Stimulated activated CD4-positive, alpha-beta T cell treated with anti-CD3 and anti-CD28 coated beads, TNF-alpha, amount 100 ng/mL, for 48 hours (primary cell): ENCODE measurements at regions not wholly inside any gene's neighbourhood (a gene's known extent, or its start where the extent isn't known, plus 50 kb on each side); places are given as distances from the start of the nearest gene placed in this dataset.

ENCODE experiments used
- DNase-seq, 3 donors: peaks; one replicate each; pipeline ENCODE4 v3.0.0-alpha.2; 2020; ENCODE audit warnings: low read depth in 3 of 3

DNA sequence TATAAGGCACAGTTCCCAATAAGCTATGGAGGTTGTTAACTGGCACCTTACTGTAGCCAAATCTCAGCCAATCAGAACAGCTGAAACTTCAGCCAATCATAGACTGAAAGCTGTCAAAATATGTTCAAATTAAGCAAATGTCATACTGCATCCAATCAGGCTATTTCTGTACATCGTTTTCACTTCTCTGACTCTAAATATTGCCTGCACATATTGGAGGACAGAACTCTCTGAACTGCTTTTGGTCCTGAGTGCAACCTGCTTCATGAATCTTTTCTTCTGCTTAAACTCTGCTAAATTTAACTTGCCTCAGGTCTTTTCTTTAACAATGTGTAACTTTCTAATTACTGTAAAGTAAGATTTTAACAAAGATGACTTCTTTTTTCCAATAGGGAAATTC, 1198.9 kb upstream of the PCDH7 start:
- DNase-seq: no peak

DNA sequence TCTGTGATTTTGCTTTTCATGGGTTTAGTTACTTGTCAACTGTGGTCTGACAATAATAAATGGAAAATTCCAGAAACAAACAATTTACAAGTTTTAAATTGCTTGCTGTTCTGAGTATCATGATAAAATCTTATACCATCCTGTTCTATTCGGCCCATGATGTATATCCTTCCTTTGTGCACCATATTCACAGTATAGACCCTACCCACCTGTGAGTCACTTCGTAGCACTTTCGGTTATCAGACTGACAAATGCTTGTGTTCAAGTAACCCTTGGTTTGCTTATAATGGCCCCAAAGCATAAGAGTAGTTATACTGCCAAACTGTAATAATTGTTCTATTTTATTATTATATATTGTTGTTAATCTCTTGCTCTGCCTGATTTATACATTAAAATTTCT, 1183.4 kb upstream of the PCDH7 start:
- DNase-seq: no peak

- no peak for DNase-seq
These were observed 1181.1 kb upstream of the PCDH7 start for GRCh38 chr4:29538889-29539646.

- no peak for DNase-seq
These were observed 1179.6 kb upstream of the PCDH7 start for GRCh38 chr4:29540439-29541102.

- no peak for DNase-seq
These were observed 1178.4 kb upstream of the PCDH7 start for GRCh38 chr4:29541757-29542156.

GRCh38 chr4:29549342-29549741, 1170.8 kb upstream of the PCDH7 start:
- DNase-seq: no peak

DNA sequence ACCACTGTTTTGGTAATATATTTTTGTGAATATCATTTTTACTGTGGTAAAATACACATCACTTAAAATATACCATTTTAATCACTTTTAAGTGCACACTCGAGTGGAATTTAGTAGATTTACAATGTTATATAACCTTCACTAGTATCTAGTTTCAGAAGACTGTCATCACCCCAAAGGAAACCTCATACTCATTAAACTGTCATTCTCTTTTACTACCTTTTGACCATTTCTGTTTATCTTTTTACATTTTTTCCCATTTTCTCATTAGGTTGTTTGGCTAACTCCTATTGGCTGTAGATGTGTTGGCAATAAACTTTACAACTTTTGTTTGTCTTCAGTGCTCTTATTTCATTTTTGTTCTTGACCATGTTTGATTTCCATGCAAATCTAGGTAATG, 1168.3 kb upstream of the PCDH7 start:
- DNase-seq: no peak

DNA sequence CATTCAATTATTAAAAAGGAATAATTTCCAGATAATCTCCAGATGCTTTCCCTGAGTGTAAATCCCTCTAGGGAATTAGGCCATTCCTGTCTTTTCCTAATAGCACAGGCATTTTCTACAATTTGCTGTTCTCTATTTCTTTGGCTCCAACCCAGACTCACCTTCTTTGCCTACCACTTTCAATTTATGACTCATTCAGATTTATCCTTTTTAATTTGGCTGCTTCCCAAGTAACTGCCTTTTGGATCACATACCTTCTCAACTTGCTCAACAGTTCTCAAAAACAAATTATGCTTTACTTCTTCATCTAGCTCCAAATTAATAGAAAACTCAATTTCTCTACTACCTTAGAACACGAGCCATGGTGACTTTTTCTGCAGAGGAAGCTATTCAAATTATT, 1166.3 kb upstream of the PCDH7 start:
- DNase-seq: no peak

- no peak for DNase-seq
These were observed 1161.4 kb upstream of the PCDH7 start for GRCh38 chr4:29558789-29559188.

DNA sequence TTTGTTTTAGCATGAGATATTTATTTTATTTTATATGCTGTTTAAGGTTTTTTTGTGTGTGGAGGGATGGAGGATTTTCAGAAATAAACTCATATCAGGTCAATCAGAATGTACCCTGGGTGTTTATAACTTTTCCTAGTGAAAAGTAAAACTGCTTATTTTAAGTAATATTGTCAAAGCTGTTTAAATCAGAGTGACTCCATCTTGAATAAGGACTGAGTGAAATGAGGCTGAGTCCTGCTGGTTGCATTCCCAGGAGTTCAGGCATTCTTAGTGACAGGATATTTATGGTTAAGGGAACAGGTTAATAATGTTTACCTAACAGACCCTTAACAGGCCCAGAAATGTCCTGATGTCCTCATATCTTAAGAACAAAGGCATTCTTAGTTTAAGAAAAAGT, 1160.9 kb upstream of the PCDH7 start:
- DNase-seq: no peak

DNA sequence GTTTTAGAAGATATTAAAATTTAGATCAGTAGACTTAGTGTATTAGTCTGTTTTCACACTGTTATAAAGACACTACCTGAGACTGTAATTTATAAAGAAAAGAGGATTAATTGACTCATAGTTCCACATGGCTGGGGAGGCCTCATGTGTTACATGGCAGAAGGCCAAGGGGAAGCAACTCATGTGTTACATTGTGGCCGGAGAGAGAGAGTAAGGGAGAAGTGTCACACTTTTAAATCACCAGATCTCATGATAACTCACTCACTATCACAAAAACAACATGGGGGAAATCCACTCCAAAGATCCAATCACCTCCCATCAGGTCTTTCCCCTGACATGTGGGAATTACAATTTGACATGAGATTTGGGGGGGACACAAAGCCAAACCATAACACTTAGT, 1159.7 kb upstream of the PCDH7 start:
- no peak for DNase-seq

- DNase-seq: no peak
These were observed 1154.9 kb upstream of the PCDH7 start for GRCh38 chr4:29565256-29565655.

GRCh38 chr4:29566371-29566770, 1153.8 kb upstream of the PCDH7 start:
- no peak for DNase-seq

- DNase-seq: no peak
These were observed 1148.8 kb upstream of the PCDH7 start for GRCh38 chr4:29571322-29571721.

- DNase-seq: no peak
These were observed 1141.8 kb upstream of the PCDH7 start for GRCh38 chr4:29578329-29578728.

DNA sequence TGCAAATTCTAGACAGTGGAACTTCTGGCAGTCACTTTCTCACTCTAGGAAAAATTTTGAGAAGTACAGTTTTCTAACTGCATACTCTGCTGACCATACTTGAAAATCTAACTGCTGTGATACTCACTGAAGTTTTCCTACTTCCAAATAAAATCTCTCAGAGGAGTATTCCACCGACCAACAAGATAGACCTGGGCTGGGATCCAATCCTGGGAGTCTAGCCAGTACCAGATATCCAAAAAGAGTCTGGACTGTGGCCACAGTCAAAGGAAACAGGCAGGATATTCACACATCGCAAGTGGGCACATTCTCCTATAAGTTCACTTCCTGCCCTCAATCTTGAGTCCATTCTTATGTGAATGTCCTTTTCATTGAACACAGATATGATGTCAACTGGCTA, 1138.7 kb upstream of the PCDH7 start:
- no peak for DNase-seq

GRCh38 chr4:29588617-29589016, 1131.6 kb upstream of the PCDH7 start:
- DNase-seq: no peak

- DNase-seq: no peak
These were observed 1123.9 kb upstream of the PCDH7 start for GRCh38 chr4:29596228-29596627.

DNA sequence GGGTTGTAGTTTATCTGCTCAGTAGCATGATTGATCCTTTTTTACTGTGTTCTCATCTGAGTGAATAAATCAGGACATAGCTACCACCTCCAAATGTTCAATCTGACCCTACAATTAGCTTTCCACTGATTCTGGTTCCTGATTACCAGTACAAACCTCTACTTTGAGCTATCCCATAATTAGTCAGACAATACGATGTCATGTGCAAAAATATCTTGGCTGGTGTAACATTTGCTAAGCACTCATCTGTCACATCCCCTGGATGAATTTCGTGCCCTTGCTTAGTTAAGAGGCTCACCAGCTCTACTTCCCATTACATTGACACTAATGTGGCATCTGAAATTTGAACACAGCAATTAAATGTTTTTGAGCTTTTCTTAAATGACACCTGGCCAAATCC, 1101.0 kb upstream of the PCDH7 start:
- DNase-seq: no peak

- no peak for DNase-seq
These were observed 1088.0 kb upstream of the PCDH7 start for GRCh38 chr4:29632199-29632598.

- no peak for DNase-seq
These were observed 1083.2 kb upstream of the PCDH7 start for GRCh38 chr4:29636961-29637360.

DNA sequence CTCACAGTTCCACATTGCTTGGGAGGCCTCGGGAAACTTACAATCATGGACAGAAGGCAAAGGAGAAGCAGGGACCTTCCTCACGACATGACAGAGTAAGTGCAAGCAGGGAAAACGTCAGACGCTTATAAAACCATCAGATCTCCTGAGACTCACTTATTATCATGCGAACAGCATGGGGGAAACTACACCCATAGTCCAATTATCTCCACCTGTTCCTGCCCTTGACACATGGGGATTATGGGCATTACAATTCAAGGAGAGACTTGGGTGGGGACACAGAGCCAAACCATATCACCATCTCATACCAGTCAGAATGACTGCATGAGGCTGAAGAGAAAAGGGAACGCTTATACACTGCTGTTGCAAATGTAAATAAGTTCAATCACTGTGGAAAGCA, 1066.9 kb upstream of the PCDH7 start:
- no peak for DNase-seq

DNA sequence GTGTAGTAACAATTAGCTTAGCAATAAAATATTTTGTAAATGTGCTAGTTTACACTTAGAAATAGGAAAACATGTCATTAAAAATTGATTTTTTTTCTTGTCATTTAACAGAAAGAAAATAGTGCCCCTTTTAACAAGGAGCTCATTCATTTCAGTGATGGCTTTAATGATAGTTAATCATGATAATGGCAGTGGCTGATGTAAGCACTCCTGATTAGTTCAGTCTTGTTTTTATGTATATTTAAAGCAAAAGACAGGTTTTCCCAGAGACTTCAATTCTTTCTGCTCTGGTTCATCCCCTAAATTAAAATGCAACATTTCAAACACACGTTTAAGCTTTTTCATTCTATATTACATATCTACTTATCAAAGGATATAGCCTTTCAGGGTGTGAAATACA, 1039.5 kb upstream of the PCDH7 start:
- DNase-seq: no peak

GRCh38 chr4:29704059-29704458, 1016.1 kb upstream of the PCDH7 start:
- no peak for DNase-seq
